GM13976 (cell line): ENCODE measurements at regions not wholly inside any gene's neighbourhood (a gene's known extent, or its start where the extent isn't known, plus 50 kb on each side); places are given as distances from the start of the nearest gene placed in this dataset.

Experiments
- DNase-seq: peaks from one replicate; pipeline ENCODE4 v3.0.0; 2012; ENCODE audit warnings: low spot score
- CTCF ChIP-seq: IDR thresholded peaks from 2 replicates; pipeline ENCODE4 v1.5.1; 2012; ENCODE audit warnings: borderline replicate concordance, mild to moderate bottlenecking; ENCODE audit not compliant: insufficient read depth; ENCODE audit errors: extremely low read depth, missing control alignments, control extremely low read depth
- in situ Hi-C: fragments of 300-500 bp; cut with MboI; formaldehyde crosslinking; loops from one replicate; pipeline ENCODE4 v1.12.0; 2022; ENCODE audit warnings: low sequenced_read_pairs, mixed read lengths, inconsistent platforms; ENCODE audit not compliant: unreplicated experiment

- DNase-seq: no peak
- TF ChIP-seq CTCF: no peak
- in situ Hi-C loops: no loop called here
Measured at GRCh38 chr6:102381203-102381602, 987.7 kb downstream of the GRIK2 start.

GRCh38 chr6:102356170-102356569 lies 962.7 kb downstream of the GRIK2 start:
- DNase-seq: no peak
- in situ Hi-C loops: no loop called here
- no peak for TF ChIP-seq CTCF

- in situ Hi-C loops: no loop called here
- no peak for DNase-seq
- TF ChIP-seq CTCF: no peak
Measured at GRCh38 chr6:102355578-102355977, 962.1 kb downstream of the GRIK2 start.

GRCh38 chr6:102352552-102352951 lies 959.0 kb downstream of the GRIK2 start:
- in situ Hi-C loops: no loop called here
- TF ChIP-seq CTCF: no peak
- no peak for DNase-seq

GRCh38 chr6:102344769-102345168 lies 951.3 kb downstream of the GRIK2 start:
- in situ Hi-C loops: no loop called here
- TF ChIP-seq CTCF: no peak
- DNase-seq: no peak

GRCh38 chr6:102340311-102340710 lies 946.8 kb downstream of the GRIK2 start:
- in situ Hi-C loops: no loop called here
- TF ChIP-seq CTCF: no peak
- DNase-seq: no peak

GRCh38 chr6:102333736-102334135 lies 940.2 kb downstream of the GRIK2 start:
- no peak for TF ChIP-seq CTCF
- in situ Hi-C loops: no loop called here
- no peak for DNase-seq
